HCT116 (cell line): ENCODE measurements at regions not wholly inside any gene's neighbourhood (a gene's known extent, or its start where the extent isn't known, plus 50 kb on each side); places are given as distances from the start of the nearest gene placed in this dataset.

ENCODE experiments used
- ATAC-seq: fragments of 200-7000 bp; cut with Tn5 transposase; 2 replicates; pipeline ENCODE4 v1.9.1; 2020; ENCODE audit warnings: mild to moderate bottlenecking, moderate library complexity
- BruUV-seq: library from RNA; stranded (reverse); fragments of 400-500 nt; replicated peaks from 2 replicates; lab custom pipeline; 2021; lab: Mats Ljungman, UMichigan
- CTCF ChIA-PET: fragments of 300-600 bp; sonication (Branson Sonifier 250); formaldehyde crosslinking; loops from one replicate; lab custom pipeline; 2021; ENCODE audit warnings: antibody characterized with exemption; lab: Charles Lee
- POLR2A ChIA-PET: fragments of 300-600, 350-600 bp; sonication (Branson Sonifier 250); formaldehyde crosslinking; loops from one replicate; lab custom pipeline; 2021; ENCODE audit warnings: antibody characterized with exemption; lab: Charles Lee
- RAD21 ChIA-PET, 2 experiments: fragments of 300-600 bp; sonication (Branson Sonifier 250); formaldehyde crosslinking; loops; one replicate each; lab custom pipeline; 2023; ENCODE audit warnings: low total read pairs in 2 of 2; ENCODE audit not compliant: uncharacterized antibody in 2 of 2, unreplicated experiment in 2 of 2, low non-redundant PET in 1 of 2; lab: Charles Lee
- DNase-seq: peaks from one replicate; pipeline ENCODE4 v3.0.0-alpha.2; 2010; ENCODE audit warnings: low read depth, low spot score
- H2AFZ ChIP-seq: fragments of 200-600 bp; shearing (Covaris generic), sonication (generic); 2 replicates; pipeline ENCODE4 v1.6.1; 2017; ENCODE audit warnings: low read depth, mixed run types, mixed read lengths, antibody characterized with exemption, low read length; ENCODE audit not compliant: poor library complexity, severe bottlenecking
- H3K27ac ChIP-seq: 2 replicates; pipeline ENCODE4 v1.5.1; 2012; ENCODE audit warnings: low read depth, low read length
- H3K27me3 ChIP-seq: fragments of 200-600 bp; sonication (generic); 2 replicates; pipeline ENCODE4 v1.6.1; 2016; ENCODE audit warnings: mixed run types, low read length, mixed read lengths; ENCODE audit not compliant: insufficient read depth
- H3K36me3 ChIP-seq, 2 experiments: fragments of 200-500 bp in 1 of 2; fragments of 200-600 bp in 1 of 2; sonication (Bioruptor generic) in 1 of 2; sonication (generic) in 1 of 2; 2 replicates each; pipeline versions ENCODE4 v1.5.1 to v1.6.1; 2014 to 2016; ENCODE audit warnings: low read length in 2 of 2, inconsistent platforms in 1 of 2, mixed read lengths in 1 of 2, mixed run types in 1 of 2; ENCODE audit not compliant: insufficient read depth in 2 of 2, control insufficient read depth in 1 of 2
- H3K4me1 ChIP-seq, 2 experiments: fragments of 200-600 bp in 1 of 2; sonication (generic) in 1 of 2; 2 replicates each; pipeline versions ENCODE4 v1.5.1 to v1.6.1; 2012 to 2017; ENCODE audit warnings: low read length in 2 of 2, inconsistent platforms in 1 of 2, mild to moderate bottlenecking in 1 of 2, mixed read lengths in 1 of 2, mixed run types in 1 of 2, moderate library complexity in 1 of 2; ENCODE audit not compliant: insufficient read depth in 2 of 2, control insufficient read depth in 1 of 2
- H3K4me2 ChIP-seq: fragments of 200-600 bp; sonication (generic); 2 replicates; pipeline ENCODE4 v1.6.1; 2017; ENCODE audit warnings: mixed run types, low read length, mixed read lengths
- H3K4me3 ChIP-seq, 2 experiments: fragments of 200-600 bp in 1 of 2; sonication (generic) in 1 of 2; replicated peaks in 1 of 2; 2 replicates each; pipeline ENCODE4 v1.5.1; 2011 to 2016; ENCODE audit warnings: low read length in 2 of 2, control low read depth in 1 of 2, low read depth in 1 of 2, mild to moderate bottlenecking in 1 of 2, mixed read lengths in 1 of 2, mixed run types in 1 of 2
- H3K79me2 ChIP-seq: fragments of 200-600 bp; sonication (generic); 2 replicates; pipeline ENCODE4 v1.6.1; 2017; ENCODE audit warnings: mild to moderate bottlenecking, mixed run types, low read length, moderate library complexity, mixed read lengths; ENCODE audit not compliant: insufficient read depth
- H3K9ac ChIP-seq: fragments of 200-600 bp; sonication (generic); 2 replicates; pipeline ENCODE4 v1.6.1; 2016; ENCODE audit warnings: low read length, mixed read lengths
- H3K9me2 ChIP-seq: fragments of 200-600 bp; sonication (generic), shearing (Covaris generic); 2 replicates; pipeline ENCODE4 v1.6.1; 2017; ENCODE audit warnings: mixed run types, mild to moderate bottlenecking, moderate library complexity; ENCODE audit not compliant: insufficient read depth
- H3K9me3 ChIP-seq, 2 experiments: fragments of 200-500 bp in 1 of 2; fragments of 200-600 bp in 1 of 2; sonication (Bioruptor generic) in 1 of 2; sonication (generic) in 1 of 2; 2 replicates each; pipeline ENCODE4 v1.6.1; 2014 to 2017; ENCODE audit warnings: low read length in 2 of 2, mixed read lengths in 2 of 2, inconsistent platforms in 1 of 2, low read depth in 1 of 2, mild to moderate bottlenecking in 1 of 2, mixed run types in 1 of 2, moderate library complexity in 1 of 2; ENCODE audit not compliant: control insufficient read depth in 1 of 2, insufficient read depth in 1 of 2
- H4K20me1 ChIP-seq: fragments of 200-600 bp; sonication (generic), shearing (Covaris generic); 2 replicates; pipeline ENCODE4 v1.6.1; 2017; ENCODE audit warnings: mixed run types, mild to moderate bottlenecking, moderate library complexity; ENCODE audit not compliant: insufficient read depth
- ATF3 ChIP-seq: IDR thresholded peaks from 2 replicates; pipeline ENCODE4 v1.6.1; 2012
- CBX3 ChIP-seq: IDR thresholded peaks from 2 replicates; pipeline ENCODE4 v1.6.1; 2012; ENCODE audit warnings: low read depth
- CTCF ChIP-seq, 3 experiments: fragments of 200-600 bp in 1 of 3; sonication (generic) in 1 of 3; IDR thresholded peaks in 2 of 3; conservative IDR thresholded peaks in 1 of 3; 2 replicates each; pipeline ENCODE4 v1.5.1; 2012 to 2017; ENCODE audit warnings: low read depth in 2 of 3, low read length in 2 of 3, antibody characterized with exemption in 1 of 3, borderline replicate concordance in 1 of 3, control low read depth in 1 of 3, mild to moderate bottlenecking in 1 of 3, mixed read lengths in 1 of 3, mixed run types in 1 of 3, moderate library complexity in 1 of 3; ENCODE audit not compliant: insufficient read depth in 1 of 3
- EGR1 ChIP-seq: IDR thresholded peaks from 2 replicates; pipeline ENCODE4 v1.6.1; 2012; ENCODE audit warnings: low read depth
- ELF1 ChIP-seq: IDR thresholded peaks from 2 replicates; pipeline ENCODE4 v1.6.1; 2012; ENCODE audit warnings: low read depth, borderline replicate concordance
- EZH2 ChIP-seq: fragments of 200-600 bp; sonication (generic); IDR thresholded peaks from 2 replicates; pipeline ENCODE4 v1.6.1; 2017; ENCODE audit warnings: antibody characterized with exemption, mixed run types
- EZH2phosphoT487 ChIP-seq: fragments of 200-600 bp; IDR thresholded peaks from 2 replicates; pipeline ENCODE4 v1.6.1; 2018; ENCODE audit warnings: antibody characterized with exemption, borderline replicate concordance
- FOSL1 ChIP-seq: IDR thresholded peaks from 2 replicates; pipeline ENCODE4 v1.6.1; 2012; ENCODE audit warnings: low read depth
- JUND ChIP-seq: IDR thresholded peaks from 2 replicates; pipeline ENCODE4 v1.6.1; 2012
- MAX ChIP-seq: IDR thresholded peaks from 2 replicates; pipeline ENCODE4 v1.6.1; 2012
- POLR2A ChIP-seq: IDR thresholded peaks from 2 replicates; pipeline ENCODE4 v1.7.0; 2011; ENCODE audit warnings: borderline replicate concordance; ENCODE audit not compliant: insufficient read depth, insufficient read length; ENCODE audit errors: extremely low read depth
- REST ChIP-seq: IDR thresholded peaks from 2 replicates; pipeline ENCODE4 v1.6.1; 2012; ENCODE audit warnings: low read depth
- SIN3A ChIP-seq: IDR thresholded peaks from 2 replicates; pipeline ENCODE4 v1.6.1; 2012; ENCODE audit warnings: low read depth
- SP1 ChIP-seq: IDR thresholded peaks from 2 replicates; pipeline ENCODE4 v1.6.1; 2012; ENCODE audit warnings: low read depth
- SRF ChIP-seq: IDR thresholded peaks from 2 replicates; pipeline ENCODE4 v1.6.1; 2012; ENCODE audit warnings: low read depth
- YY1 ChIP-seq: IDR thresholded peaks from 2 replicates; pipeline ENCODE4 v1.6.1; 2011; ENCODE audit warnings: low read length, low read depth, moderate library complexity, mild to moderate bottlenecking; ENCODE audit not compliant: insufficient replicate concordance; ENCODE audit errors: extremely low read depth
- ZBTB33 ChIP-seq: IDR thresholded peaks from 2 replicates; pipeline ENCODE4 v1.6.1; 2011; ENCODE audit warnings: mild to moderate bottlenecking, low read length, moderate library complexity; ENCODE audit not compliant: insufficient replicate concordance; ENCODE audit errors: extremely low read depth
- ZFX ChIP-seq: fragments of 450-650 bp; IDR thresholded peaks from 2 replicates; pipeline ENCODE4 v1.6.1; 2017
- intact Hi-C: fragments of 100-400 bp; cut with micrococcal nuclease; formaldehyde crosslinking; loops from 2 replicates; pipeline ENCODE4 v1.10.0; 2022

GRCh38 chr12:67082221-67082620 is 186.9 kb upstream of the CAND1 start:
- BruUV-seq: no TSS peak
- H3K4me3 ChIP-seq: no peak overlapping the region
- no peak overlapping the region for H3K4me2 ChIP-seq
- H4K20me1 ChIP-seq: no peaks in the 10 kb centered on the region
- CTCF ChIA-PET: no interaction called here
- TF ChIP-seq CTCF (IDR thresholded peaks at IDR 0.05 in 2 of 3, conservative IDR thresholded peaks at IDR 0.05 in 1 of 3; ENCODE audit: borderline replicate concordance in 1 of 3, insufficient read depth in 1 of 3, low read depth in 2 of 3, low read length in 2 of 3) (no peak), CBX3 (no peak), JUND (no peak), ZBTB33 (no peak), POLR2A (no peak), SP1 (no peak), REST (no peak), MAX (no peak), FOSL1 (no peak), EZH2phosphoT487 (no peak), EZH2 (no peak), ELF1 (no peak), EGR1 (no peak), ZFX (no peak), YY1 (no peak), SIN3A (no peak), SRF (no peak), ATF3 (no peak)
- DNase-seq (no peak), ATAC-seq (no peak)
- H3K79me2 ChIP-seq: no peaks in the 10 kb centered on the region
- H3K36me3 ChIP-seq: no peaks in the 10 kb centered on the region
- H3K4me1 ChIP-seq: no peaks in the 10 kb centered on the region
- H3K9ac ChIP-seq: no peak overlapping the region
- peaks cover 70% of the 10 kb centered on the region for H3K27me3 ChIP-seq
- H3K9me3 ChIP-seq: no peaks in the 10 kb centered on the region
- no peak overlapping the region for H2AFZ ChIP-seq
- no peaks in the 10 kb centered on the region for H3K9me2 ChIP-seq
- POLR2A ChIA-PET: no interaction called here
- RAD21 ChIA-PET: no interaction called here
- intact Hi-C loops: no loop called here
- no peak overlapping the region for H3K27ac ChIP-seq
